HL-60 (cell line): ENCODE measurements at regions not wholly inside any gene's neighbourhood (a gene's known extent, or its start where the extent isn't known, plus 50 kb on each side); places are given as distances from the start of the nearest gene placed in this dataset.

ENCODE experiments used
- DNase-seq, 2 experiments: peaks; one replicate each; pipeline ENCODE4 v3.0.0-alpha.2; 2010 to 2020; ENCODE audit warnings: low read depth in 1 of 2, low spot score in 1 of 2
- H3K27ac ChIP-seq: fragments of 250-450 bp; sonication (Bioruptor Pico); replicated peaks from 2 replicates; pipeline ENCODE4 v1.5.1; 2020; ENCODE audit warnings: mild to moderate bottlenecking, moderate library complexity
- H3K27me3 ChIP-seq: fragments of 250-450 bp; sonication (Bioruptor Pico); 2 replicates; pipeline ENCODE4 v1.5.1; 2021; ENCODE audit warnings: mild to moderate bottlenecking, moderate library complexity; ENCODE audit not compliant: insufficient read depth, poor library complexity, severe bottlenecking
- H3K4me3 ChIP-seq: replicated peaks from 2 replicates; pipeline ENCODE4 v1.5.1; 2011; ENCODE audit warnings: mild to moderate bottlenecking, control low read depth, low read length; ENCODE audit not compliant: insufficient read depth
- GABPA ChIP-seq: IDR thresholded peaks from 2 replicates; pipeline ENCODE4 v1.6.1; 2012; ENCODE audit warnings: low read depth
- POLR2AphosphoS5 ChIP-seq: IDR thresholded peaks from 2 replicates; pipeline ENCODE4 v1.6.1; 2012; ENCODE audit warnings: low read depth
- SPI1 ChIP-seq: IDR thresholded peaks from 2 replicates; pipeline ENCODE4 v1.6.1; 2012; ENCODE audit warnings: low read depth, mild to moderate bottlenecking, borderline replicate concordance
- TF ChIP-seq, protein P1 (sequence below): IDR thresholded peaks from 2 replicates; pipeline ENCODE4 v1.6.1; 2012; ENCODE audit warnings: low read depth; ENCODE audit not compliant: insufficient replicate concordance
- TF ChIP-seq, protein P2 (sequence below): IDR thresholded peaks from one replicate; pipeline ENCODE4 v1.5.1; 2011; ENCODE audit warnings: low read length, control low read depth, inconsistent platforms; ENCODE audit not compliant: insufficient read depth

DNA sequence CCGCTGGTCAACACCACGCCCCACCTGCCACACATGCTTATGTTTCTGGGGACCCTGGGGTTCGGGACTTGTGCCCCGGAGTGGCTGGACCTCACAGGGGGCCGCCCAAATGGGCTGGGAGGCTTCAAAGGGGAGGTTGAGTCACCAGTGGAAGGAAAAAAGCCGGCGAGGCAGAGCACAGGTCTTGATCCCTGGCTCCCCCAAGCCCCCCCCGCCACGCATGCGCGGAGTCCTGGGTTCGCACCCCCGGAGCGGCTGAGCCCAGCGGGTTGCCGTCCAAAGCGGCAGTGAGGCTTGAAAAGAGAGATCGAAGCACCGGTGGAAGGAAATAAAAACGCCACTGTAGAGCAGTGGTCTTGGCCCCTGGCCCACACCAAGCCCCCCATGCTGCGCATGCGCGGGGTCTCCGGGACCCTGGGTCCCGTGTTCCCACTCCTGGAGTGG lies 313.5 kb downstream of the ALG10 start:
- H3K27me3 ChIP-seq = no peaks in the 10 kb centered on the region
- TF ChIP-seq, protein P1, sequence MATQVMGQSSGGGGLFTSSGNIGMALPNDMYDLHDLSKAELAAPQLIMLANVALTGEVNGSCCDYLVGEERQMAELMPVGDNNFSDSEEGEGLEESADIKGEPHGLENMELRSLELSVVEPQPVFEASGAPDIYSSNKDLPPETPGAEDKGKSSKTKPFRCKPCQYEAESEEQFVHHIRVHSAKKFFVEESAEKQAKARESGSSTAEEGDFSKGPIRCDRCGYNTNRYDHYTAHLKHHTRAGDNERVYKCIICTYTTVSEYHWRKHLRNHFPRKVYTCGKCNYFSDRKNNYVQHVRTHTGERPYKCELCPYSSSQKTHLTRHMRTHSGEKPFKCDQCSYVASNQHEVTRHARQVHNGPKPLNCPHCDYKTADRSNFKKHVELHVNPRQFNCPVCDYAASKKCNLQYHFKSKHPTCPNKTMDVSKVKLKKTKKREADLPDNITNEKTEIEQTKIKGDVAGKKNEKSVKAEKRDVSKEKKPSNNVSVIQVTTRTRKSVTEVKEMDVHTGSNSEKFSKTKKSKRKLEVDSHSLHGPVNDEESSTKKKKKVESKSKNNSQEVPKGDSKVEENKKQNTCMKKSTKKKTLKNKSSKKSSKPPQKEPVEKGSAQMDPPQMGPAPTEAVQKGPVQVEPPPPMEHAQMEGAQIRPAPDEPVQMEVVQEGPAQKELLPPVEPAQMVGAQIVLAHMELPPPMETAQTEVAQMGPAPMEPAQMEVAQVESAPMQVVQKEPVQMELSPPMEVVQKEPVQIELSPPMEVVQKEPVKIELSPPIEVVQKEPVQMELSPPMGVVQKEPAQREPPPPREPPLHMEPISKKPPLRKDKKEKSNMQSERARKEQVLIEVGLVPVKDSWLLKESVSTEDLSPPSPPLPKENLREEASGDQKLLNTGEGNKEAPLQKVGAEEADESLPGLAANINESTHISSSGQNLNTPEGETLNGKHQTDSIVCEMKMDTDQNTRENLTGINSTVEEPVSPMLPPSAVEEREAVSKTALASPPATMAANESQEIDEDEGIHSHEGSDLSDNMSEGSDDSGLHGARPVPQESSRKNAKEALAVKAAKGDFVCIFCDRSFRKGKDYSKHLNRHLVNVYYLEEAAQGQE = no peak
- no peak for TF ChIP-seq POLR2AphosphoS5
- TF ChIP-seq, protein P2, sequence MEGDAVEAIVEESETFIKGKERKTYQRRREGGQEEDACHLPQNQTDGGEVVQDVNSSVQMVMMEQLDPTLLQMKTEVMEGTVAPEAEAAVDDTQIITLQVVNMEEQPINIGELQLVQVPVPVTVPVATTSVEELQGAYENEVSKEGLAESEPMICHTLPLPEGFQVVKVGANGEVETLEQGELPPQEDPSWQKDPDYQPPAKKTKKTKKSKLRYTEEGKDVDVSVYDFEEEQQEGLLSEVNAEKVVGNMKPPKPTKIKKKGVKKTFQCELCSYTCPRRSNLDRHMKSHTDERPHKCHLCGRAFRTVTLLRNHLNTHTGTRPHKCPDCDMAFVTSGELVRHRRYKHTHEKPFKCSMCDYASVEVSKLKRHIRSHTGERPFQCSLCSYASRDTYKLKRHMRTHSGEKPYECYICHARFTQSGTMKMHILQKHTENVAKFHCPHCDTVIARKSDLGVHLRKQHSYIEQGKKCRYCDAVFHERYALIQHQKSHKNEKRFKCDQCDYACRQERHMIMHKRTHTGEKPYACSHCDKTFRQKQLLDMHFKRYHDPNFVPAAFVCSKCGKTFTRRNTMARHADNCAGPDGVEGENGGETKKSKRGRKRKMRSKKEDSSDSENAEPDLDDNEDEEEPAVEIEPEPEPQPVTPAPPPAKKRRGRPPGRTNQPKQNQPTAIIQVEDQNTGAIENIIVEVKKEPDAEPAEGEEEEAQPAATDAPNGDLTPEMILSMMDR = no peak
- no peak overlapping the region for H3K27ac ChIP-seq

DNA sequence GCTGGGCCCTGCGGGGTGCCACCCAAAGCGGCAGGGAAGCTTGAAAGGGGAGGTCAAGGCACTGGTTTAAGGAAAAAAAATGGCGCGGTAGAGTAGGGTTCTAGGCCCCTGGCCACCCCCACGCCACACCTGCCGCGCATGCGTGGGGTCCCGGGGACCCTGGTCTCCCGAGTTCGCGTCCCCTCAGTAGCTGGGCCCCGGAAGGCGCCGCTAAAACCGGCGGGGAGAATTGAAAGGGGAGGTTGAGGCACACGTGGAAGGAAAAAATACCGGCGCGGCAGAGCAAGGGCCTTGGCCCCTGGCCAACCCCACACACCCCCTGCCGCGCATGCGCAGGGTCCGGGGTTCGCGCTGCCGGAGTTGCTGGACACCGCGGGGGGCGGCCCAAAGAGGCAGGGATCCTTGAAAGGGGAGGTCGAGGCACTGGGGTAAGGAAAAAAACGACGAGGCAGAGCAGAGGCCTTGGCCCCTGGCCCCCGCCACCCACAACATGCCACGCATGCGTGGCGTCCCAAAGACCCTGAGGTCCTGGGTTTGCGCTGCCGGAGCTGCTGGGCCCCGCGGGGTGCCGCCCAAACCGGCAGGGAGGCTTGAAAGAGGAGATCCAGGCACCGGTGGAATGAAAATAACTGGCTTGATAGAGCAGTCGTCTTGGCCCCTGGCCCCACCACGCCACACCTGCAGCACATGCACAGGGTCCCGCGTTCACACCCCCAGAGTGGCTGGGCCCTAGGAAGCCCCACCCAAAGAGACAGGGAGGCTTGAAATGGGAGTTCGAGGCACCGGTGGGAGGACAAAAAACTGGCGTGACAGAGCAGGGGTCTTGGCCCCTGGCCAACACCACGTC lies 314.5 kb downstream of the ALG10 start:
- DNase-seq = no peak
- TF ChIP-seq POLR2AphosphoS5 (no peak), SPI1 (no peak), GABPA (no peak)
- TF ChIP-seq, protein P1 = no peak
- TF ChIP-seq, protein P2 = no peak
- Histone ChIP-seq H3K27ac (no peak overlapping the region), H3K4me3 (no peak overlapping the region), H3K27me3 (no peaks in the 10 kb centered on the region)

More for the DNA sequence above, 313.5 kb downstream of the ALG10 start:
- DNase-seq = no peak
- no peak overlapping the region for H3K4me3 ChIP-seq

DNA sequence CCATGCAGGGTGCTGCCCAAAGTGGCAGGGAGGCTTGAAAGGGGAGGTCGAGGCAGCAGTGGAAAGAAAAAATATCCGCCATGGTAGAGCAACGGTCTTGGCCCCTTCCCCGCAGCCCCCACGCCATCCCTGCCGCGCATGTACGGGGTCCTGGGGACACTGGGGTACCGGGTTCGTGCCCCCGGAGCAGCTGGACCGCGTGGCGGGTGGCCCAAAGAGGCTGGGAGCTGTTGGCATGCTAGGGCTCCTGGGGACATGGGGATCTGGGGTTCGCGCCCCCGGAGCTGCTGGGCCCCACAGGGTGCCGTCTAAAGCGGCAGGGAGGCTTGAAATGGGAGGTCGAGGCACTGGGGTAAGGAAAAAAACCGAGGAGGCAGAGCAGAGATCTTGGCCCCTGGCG lies 316.5 kb downstream of the ALG10 start:
- TF ChIP-seq GABPA (no peak), POLR2AphosphoS5 (no peak)
- TF ChIP-seq, protein P1 = no peak
- TF ChIP-seq, protein P2 = no peak
- H3K27me3 ChIP-seq = no peaks in the 10 kb centered on the region

More for the DNA sequence above, 316.5 kb downstream of the ALG10 start:
- Histone ChIP-seq H3K27ac (no peak overlapping the region), H3K4me3 (no peak overlapping the region)
- DNase-seq = no peak
